ENCODE measurements at regions not wholly inside any gene's neighbourhood (a gene's known extent, or its start where the extent isn't known, plus 50 kb on each side); places are given as distances from the start of the nearest gene placed in this dataset.
"Not testable (repeated sequence)": the region's sequence is repeated elsewhere in the genome, so short reads cannot be mapped to it uniquely, and the experiment has no call there.

DNA sequence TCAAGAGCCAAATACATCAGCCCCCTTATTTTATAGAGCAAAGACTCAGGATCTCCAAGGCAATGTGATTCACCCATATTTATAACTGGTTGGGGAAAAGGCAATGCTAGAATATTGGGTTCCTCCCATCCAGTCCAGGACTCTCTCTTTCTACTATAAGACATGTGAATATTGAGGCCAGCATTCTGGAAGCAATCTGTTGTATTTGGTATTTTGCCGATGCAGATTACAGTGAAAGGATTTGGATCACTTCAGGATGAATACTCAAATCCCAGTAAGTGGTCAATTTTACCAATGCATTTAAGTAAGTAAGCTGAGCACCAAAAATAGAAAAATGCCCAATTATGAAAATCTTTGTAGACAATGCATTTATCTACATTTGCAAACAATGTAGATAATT lies 1834.7 kb upstream of the PIK3C3 start:
- Histone ChIP-seq H3K27me3 (no peaks in the 10 kb centered on the region), H3K27ac (no peak overlapping the region), H3K4me1 (no peaks in the 10 kb centered on the region), H3K36me3 (no peaks in the 10 kb centered on the region), H3K4me3 (no peak overlapping the region), H3K9me3 (no peaks in the 10 kb centered on the region)
- intact Hi-C loops (cut with DNase I), result no loop called here
- 88% methylated on average over 1 of the region's 1 CpG for WGBS (ENCODE audit: insufficient coverage, low coverage, low lambda C conversion rate, missing lambda C conversion rate)
- no peak for TF ChIP-seq POLR2A (IDR thresholded peaks at IDR 0.05)
- TF ChIP-seq, protein P1, sequence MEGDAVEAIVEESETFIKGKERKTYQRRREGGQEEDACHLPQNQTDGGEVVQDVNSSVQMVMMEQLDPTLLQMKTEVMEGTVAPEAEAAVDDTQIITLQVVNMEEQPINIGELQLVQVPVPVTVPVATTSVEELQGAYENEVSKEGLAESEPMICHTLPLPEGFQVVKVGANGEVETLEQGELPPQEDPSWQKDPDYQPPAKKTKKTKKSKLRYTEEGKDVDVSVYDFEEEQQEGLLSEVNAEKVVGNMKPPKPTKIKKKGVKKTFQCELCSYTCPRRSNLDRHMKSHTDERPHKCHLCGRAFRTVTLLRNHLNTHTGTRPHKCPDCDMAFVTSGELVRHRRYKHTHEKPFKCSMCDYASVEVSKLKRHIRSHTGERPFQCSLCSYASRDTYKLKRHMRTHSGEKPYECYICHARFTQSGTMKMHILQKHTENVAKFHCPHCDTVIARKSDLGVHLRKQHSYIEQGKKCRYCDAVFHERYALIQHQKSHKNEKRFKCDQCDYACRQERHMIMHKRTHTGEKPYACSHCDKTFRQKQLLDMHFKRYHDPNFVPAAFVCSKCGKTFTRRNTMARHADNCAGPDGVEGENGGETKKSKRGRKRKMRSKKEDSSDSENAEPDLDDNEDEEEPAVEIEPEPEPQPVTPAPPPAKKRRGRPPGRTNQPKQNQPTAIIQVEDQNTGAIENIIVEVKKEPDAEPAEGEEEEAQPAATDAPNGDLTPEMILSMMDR (IDR thresholded peaks at IDR 0.05), result no peak
- ATAC-seq, result no peak
- no peak for DNase-seq

DNA sequence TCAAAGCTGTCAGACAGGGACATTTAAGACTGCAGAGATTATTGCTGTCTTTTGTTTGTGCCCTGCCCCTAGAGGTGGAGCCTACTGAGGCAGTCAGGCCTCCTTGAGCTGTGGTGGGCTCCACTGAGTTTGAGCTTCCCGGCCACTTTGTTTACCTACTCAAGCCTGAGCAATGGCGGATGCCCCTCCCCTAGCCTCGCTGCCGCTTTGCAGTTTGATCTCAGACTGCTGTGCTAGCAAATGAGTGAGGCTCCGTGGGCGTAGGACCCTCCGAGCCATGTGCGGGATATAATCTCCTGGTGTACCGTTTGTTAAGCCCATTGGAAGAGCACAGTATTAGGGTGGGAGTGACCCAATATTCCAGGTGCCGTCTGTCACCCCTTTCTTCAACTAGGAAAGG lies 1835.5 kb upstream of the PIK3C3 start:
- no CpG with 5 or more reads among the region's 10 CpGs for WGBS (ENCODE audit: insufficient coverage, low coverage, low lambda C conversion rate, missing lambda C conversion rate)
- ATAC-seq; H3K4me1 ChIP-seq; H3K9me3 ChIP-seq; H3K27me3 ChIP-seq; H3K27ac ChIP-seq; DNase-seq; intact Hi-C loops (cut with DNase I); H3K4me3 ChIP-seq; H3K36me3 ChIP-seq: not testable (repeated sequence)

DNA sequence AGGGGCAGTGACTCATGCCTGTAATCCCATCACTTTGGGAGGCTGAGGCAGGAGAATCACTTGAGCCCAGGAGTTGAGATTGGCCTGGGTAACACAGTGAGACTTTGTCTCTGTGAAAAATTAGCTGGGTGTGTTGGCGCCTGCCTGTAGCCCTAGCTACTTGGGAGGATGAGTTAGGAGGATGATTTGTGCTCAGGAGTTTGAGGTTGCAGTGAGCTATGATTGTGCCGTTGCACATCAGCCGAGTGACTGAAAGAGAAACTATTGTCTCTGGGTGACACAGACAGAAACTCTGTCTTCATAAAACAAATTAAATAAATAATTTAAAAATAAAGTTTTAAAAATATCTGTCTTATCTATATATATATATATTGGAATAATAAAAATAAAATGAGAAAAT lies 1844.6 kb upstream of the PIK3C3 start:
- no peak for DNase-seq
- WGBS (ENCODE audit: insufficient coverage, low coverage, low lambda C conversion rate, missing lambda C conversion rate), result 70% methylated on average over 3 of the region's 3 CpGs
- H3K27me3 ChIP-seq, result no peaks in the 10 kb centered on the region
- no peaks in the 10 kb centered on the region for H3K4me1 ChIP-seq
- intact Hi-C loops (cut with DNase I), result no loop called here
- H3K9me3 ChIP-seq, result no peaks in the 10 kb centered on the region
- H3K4me3 ChIP-seq, result no peak overlapping the region
- TF ChIP-seq, protein P1 (IDR thresholded peaks at IDR 0.05), result no peak
- TF ChIP-seq POLR2A (IDR thresholded peaks at IDR 0.05), result no peak
- no peak for ATAC-seq
- no peak overlapping the region for H3K27ac ChIP-seq
- H3K36me3 ChIP-seq, result no peaks in the 10 kb centered on the region

DNA sequence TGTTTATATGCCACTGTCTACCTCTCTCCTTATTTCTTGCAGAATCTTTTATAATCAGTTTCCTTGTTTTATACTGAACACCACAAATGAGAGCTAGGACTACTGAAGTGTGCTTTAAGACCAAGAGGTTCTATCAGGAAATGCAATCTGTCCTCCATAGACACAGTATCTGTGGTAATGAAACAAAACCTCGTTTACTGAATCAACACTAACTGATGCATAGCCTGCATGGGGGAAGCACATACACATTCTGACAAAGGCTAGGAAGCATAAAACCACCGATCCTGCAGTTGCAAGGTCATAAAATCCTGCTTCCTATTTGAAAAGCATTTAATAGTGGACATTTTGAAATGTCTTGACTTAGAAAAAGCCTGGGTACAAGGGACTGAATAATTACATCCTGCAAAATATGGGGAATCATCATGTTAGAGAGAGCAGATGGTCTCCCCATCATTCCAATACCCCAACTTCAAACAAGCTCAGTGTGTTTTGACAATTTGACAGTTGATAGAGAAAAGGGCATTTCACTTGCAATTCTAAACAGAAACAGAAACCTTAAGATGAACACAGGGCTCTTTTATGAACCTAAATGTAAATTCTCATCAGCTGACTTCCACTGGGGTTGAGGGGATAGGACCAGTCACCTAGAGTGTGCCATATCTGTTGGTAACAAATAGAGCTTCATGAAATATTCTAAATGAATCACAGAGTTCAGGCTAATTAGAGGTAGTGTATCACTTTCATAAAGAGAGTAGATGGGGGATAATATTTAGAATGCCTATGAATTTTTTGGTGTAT lies 1845.6 kb upstream of the PIK3C3 start:
- no peaks in the 10 kb centered on the region for H3K4me1 ChIP-seq
- intact Hi-C loops (cut with DNase I), result no loop called here
- no peak for DNase-seq
- no peaks in the 10 kb centered on the region for H3K9me3 ChIP-seq
- no peaks in the 10 kb centered on the region for H3K27me3 ChIP-seq
- H3K27ac ChIP-seq, result no peak overlapping the region
- no peak for ATAC-seq
- 17% methylated on average over 2 of the region's 2 CpGs for WGBS (ENCODE audit: insufficient coverage, low coverage, low lambda C conversion rate, missing lambda C conversion rate)
- H3K4me3 ChIP-seq, result no peak overlapping the region
- TF ChIP-seq, protein P1 (IDR thresholded peaks at IDR 0.05), result no peak
- no peak for TF ChIP-seq POLR2A (IDR thresholded peaks at IDR 0.05)
- no peaks in the 10 kb centered on the region for H3K36me3 ChIP-seq

DNA sequence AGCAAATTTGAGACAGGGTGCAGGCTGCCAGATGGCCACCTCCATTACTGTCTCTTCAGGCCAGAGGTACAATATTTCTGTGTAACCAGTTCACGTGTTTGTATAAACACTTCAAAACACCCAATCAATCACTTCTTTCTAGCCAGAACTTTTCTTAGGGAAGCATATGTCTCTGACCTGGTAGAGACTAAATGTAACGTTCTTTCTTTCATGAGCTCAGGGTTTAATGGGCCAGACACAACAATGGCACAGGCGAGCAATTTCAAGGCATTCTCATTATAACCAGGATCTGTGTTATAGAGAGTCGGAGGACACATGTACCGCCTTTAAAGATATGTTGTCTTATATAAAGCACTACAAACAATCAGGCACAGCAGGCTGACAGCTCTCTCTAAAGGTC lies 1846.4 kb upstream of the PIK3C3 start:
- Histone ChIP-seq H3K27ac (no peak overlapping the region), H3K36me3 (no peaks in the 10 kb centered on the region), H3K4me1 (no peaks in the 10 kb centered on the region), H3K4me3 (no peak overlapping the region), H3K27me3 (no peaks in the 10 kb centered on the region), H3K9me3 (no peaks in the 10 kb centered on the region)
- intact Hi-C loops (cut with DNase I), result no loop called here
- ATAC-seq (no peak), DNase-seq (no peak)
- TF ChIP-seq POLR2A (IDR thresholded peaks at IDR 0.05), result no peak
- TF ChIP-seq, protein P1 (IDR thresholded peaks at IDR 0.05), result no peak
- 24% methylated on average over 5 of the region's 5 CpGs for WGBS (ENCODE audit: insufficient coverage, low coverage, low lambda C conversion rate, missing lambda C conversion rate)
